ENCODE measurements at regions not wholly inside any gene's neighbourhood (a gene's known extent, or its start where the extent isn't known, plus 50 kb on each side); places are given as distances from the start of the nearest gene placed in this dataset.

DNA sequence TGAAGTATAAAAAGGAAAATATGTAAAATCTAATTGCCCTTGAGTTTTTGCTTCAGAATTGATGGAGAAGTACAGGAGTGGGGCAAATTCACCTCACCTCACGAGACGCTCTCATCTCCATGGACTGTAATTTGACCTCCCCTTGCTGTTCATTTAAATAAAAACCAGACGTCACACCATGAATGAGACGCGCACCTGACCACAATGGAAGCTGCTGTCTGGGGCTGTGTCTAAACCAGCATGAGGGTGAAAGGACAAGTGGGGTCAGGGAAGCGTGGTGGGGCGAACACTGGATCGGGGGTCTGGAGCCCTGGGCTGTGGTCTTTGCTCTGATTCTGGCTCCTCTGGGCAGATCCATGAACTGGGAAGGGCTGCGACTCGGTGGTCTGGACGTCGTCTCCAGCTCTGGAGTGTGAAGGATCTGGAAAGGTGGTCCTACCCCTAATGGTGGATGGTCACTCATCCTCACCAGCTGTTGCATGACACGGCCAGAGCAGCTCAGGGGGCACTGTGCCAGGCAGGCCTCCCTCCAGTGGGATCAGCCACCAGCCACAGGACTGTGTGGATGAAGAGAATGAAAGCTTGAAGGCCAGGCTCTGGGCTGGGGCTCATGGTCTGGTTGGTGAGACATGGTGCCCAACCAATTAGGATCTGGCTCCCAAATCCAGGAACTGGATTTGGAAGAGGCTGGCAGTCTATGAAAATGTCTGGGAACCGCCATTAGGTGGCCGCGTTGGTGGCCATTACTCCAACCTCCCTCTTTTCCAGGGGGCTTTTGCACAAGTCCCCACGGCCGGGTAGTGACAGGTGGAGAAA, 728.6 kb downstream of the PTPRU start:
- no peak for DNase-seq (ENCODE audit: low read depth)
- H3K4me3 ChIP-seq (ENCODE audit: low read depth, low read length): no peak overlapping the region
- TF ChIP-seq, protein P1, sequence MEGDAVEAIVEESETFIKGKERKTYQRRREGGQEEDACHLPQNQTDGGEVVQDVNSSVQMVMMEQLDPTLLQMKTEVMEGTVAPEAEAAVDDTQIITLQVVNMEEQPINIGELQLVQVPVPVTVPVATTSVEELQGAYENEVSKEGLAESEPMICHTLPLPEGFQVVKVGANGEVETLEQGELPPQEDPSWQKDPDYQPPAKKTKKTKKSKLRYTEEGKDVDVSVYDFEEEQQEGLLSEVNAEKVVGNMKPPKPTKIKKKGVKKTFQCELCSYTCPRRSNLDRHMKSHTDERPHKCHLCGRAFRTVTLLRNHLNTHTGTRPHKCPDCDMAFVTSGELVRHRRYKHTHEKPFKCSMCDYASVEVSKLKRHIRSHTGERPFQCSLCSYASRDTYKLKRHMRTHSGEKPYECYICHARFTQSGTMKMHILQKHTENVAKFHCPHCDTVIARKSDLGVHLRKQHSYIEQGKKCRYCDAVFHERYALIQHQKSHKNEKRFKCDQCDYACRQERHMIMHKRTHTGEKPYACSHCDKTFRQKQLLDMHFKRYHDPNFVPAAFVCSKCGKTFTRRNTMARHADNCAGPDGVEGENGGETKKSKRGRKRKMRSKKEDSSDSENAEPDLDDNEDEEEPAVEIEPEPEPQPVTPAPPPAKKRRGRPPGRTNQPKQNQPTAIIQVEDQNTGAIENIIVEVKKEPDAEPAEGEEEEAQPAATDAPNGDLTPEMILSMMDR (conservative IDR thresholded peaks at IDR 0.05; ENCODE audit: low read depth, low read length): no peak

DNA sequence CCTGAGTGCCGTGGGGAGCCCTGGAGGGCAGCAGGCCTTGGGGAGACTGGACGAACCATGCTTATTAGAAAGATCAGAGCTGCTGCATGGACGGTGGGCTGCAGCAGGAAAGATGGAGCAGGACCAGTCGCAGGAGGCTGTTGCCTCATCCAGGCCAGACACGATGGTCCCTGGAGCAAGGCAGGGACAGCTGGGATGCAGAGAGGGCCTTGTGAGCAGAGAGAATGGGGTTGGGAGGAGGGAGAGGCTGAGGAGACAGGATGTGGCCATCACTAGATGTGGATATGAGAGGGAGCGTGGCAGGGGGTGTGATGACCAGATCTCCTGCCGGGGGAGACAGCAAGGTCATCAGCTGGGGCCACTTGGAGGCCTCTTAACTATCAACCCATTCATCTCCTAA, 727.6 kb downstream of the PTPRU start:
- TF ChIP-seq, protein P1 (conservative IDR thresholded peaks at IDR 0.05; ENCODE audit: low read depth, low read length): no peak
- no peak overlapping the region for H3K4me3 ChIP-seq (ENCODE audit: low read depth, low read length)
- no peak for DNase-seq (ENCODE audit: low read depth)

DNA sequence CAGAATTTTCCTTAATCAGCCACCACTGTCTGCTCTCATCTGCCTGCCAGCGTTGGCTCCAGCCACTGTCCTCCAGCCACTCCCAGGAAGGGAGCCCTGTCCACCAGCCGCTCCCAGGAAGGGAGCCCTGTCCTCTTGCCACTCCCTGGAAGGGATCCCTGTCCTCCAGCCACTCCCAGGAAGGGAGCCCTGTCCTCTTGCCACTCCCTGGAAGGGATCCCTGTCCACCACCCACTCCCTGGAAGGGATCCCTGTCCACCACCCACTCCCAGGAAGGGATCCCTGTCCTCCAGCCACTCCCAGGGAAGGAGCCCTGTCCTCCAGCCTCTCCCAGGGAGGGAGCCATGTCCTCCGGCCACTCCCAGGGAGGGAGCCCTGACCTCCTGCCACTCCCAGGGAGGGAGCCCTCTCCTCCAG, 726.5 kb downstream of the PTPRU start:
- no peak overlapping the region for H3K4me3 ChIP-seq (ENCODE audit: low read depth, low read length)
- TF ChIP-seq, protein P1 (conservative IDR thresholded peaks at IDR 0.05; ENCODE audit: low read depth, low read length): no peak
- no peak for DNase-seq (ENCODE audit: low read depth)

DNA sequence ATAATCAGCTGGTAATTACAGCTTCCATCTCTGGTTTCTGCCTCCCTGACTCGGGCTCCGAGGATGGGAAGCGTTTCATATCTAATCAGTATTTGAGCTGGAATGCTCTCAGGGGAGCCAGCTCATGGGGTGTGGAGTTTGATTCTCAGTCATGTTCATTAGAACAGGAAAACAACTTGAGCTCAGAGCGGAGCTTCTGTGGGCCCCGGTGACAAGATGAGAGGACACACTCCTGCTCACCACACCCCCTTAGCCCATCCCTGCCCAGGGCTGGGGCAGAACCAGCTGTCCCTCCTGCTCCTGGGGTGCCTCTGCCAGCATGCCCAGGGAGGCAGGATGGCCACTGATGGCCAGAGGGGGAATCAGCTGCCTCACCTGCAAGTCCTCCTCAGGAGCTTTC, 726.0 kb downstream of the PTPRU start:
- no peak for DNase-seq (ENCODE audit: low read depth)
- TF ChIP-seq, protein P1 (conservative IDR thresholded peaks at IDR 0.05; ENCODE audit: low read depth, low read length): no peak

DNA sequence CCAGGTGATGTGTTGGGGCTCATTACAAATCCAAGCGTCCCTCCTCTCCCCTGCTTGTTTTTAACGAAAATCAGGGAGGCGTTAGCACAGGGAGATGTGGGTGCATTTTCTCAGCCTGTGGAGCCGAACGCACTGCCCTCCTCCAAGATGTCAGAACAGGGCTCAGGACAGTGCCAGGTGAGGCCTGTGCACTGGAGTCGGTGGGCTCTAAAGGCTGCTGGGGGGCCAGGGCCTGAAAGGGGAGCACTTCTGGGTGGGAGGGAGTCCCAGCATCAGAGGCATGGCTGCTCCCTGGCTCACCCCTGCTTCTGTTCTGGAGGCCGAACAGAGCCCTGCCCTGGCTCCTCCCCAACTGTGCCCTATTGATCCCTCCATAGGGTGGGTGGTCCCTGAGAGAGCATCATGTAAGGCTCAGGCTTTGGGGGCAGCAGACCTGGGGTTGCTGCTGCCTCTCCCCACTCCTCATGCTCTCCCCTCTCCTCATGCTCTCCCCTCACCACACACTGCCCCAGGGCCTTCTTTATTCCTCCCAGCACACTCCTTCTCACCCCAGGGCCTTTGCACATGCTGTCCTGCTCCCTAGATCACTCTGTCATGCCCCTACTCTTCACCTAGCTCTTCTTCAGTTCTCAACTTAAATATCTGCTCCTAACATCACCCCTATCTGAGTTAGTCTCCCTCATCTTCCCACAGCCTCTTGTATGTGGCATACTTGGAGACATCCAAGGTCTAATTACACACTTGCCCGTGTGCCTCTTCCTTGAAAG, 725.2 kb downstream of the PTPRU start:
- no peak for DNase-seq (ENCODE audit: low read depth)
- no peak overlapping the region for H3K4me3 ChIP-seq (ENCODE audit: low read depth, low read length)
- TF ChIP-seq, protein P1 (conservative IDR thresholded peaks at IDR 0.05; ENCODE audit: low read depth, low read length): no peak

More for the DNA sequence above, 726.0 kb downstream of the PTPRU start:
- H3K4me3 ChIP-seq (ENCODE audit: low read depth, low read length): no peak overlapping the region

DNA sequence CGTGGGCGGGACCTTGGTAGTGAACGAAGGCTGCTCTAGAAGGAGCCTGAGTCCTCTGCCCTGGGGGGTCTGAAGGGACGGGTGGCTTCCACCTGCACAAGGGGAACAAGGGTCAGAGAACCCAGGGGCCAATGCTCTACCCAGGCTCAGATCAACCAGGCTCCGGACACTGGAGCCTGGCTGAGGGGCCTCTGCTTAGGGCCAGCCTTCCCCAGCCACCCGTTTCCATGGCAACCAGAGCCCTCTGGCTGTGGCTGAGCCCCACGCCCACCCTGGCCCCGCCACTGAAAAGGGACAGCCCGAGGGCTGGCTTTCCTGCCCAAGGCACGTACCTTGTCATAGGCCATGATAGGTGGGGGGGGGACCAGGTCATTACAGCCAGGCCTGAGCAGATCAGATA, 724.6 kb downstream of the PTPRU start:
- DNase-seq (ENCODE audit: low read depth): no peak
- TF ChIP-seq, protein P1 (conservative IDR thresholded peaks at IDR 0.05; ENCODE audit: low read depth, low read length): no peak
- no peak overlapping the region for H3K4me3 ChIP-seq (ENCODE audit: low read depth, low read length)

All from epithelial cell of proximal tubule (primary cell).